ACHN (cell line): ENCODE measurements at regions not wholly inside any gene's neighbourhood (a gene's known extent, or its start where the extent isn't known, plus 50 kb on each side); places are given as distances from the start of the nearest gene placed in this dataset.

Experiments used
- DNase-seq: peaks from one replicate; pipeline ENCODE4 v3.0.0-alpha.2; 2015
- in situ Hi-C: cut with HindIII; loops from 2 replicates; pipeline ENCODE4 v1.10.0; 2017; ENCODE audit warnings: low sequenced_read_pairs, low pct_ligation_motif_present, low pct_unique_long_range_greater_than_20kb

DNA sequence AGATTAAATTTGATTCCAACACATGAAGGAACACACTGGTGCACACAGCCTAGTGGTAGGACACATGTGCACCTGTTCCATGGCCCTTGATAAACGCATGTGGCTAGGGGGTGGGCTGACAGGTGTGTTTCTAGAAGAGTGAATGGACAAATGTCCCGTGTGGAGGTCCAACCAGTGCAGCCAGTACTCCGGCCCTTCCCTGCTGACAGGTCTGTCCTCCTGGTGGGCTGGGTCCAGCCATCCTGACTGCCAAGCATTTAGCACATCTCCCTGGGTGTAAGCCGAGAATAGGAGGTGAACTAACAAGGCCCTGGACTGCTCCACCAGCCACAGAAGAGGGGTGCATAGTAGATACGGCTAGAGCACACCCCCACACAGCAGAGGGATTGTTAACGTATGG, 258.7 kb upstream of the RAB6C start:
- no peak for DNase-seq
- in situ Hi-C loops, result no loop called here

DNA sequence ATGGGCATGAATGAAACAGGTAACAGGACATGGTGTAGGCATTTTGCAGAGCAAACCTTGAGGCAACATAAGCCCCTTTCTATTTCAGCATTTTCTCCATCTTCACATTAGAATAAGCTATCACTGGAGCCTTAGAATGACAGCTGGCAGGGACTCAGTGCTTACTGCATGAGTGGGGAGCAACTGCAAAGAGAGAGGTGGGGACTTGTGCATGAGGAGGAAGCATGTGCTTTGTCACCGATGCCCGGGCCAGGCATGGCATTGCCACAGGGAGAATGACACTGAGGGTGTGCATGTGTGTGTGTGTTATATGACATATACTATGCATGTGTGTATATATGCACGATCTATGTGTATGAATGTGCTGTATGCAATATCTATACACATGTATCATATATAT, 258.2 kb upstream of the RAB6C start:
- in situ Hi-C loops, result no loop called here
- no peak for DNase-seq

DNA sequence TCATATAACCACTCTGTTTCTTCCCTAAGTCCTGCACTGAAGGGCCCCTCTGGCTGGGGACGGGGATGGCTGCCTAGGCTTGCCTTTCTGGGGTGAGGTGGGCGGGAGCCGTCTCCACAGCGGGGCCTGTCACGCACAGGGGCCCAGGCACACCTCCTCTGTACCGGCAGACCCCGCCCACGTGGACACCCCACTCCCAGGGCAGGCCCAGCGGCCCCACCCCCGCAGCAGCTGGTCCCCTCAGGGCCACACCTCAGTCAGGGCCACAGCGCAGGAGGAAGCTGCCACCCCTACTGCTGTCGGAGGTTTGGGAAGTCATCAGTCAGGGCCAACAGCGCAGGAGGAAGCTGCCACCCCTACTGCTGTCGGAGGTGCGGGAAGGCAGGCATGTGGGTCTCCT, 257.6 kb upstream of the RAB6C start:
- in situ Hi-C loops, result no loop called here
- no peak for DNase-seq

GRCh38 chr2:129722306-129723019, 257.0 kb upstream of the RAB6C start:
- in situ Hi-C loops, result no loop called here

GRCh38 chr2:129723277-129724020, 256.0 kb upstream of the RAB6C start:
- in situ Hi-C loops, result no loop called here
- DNase-seq, result no peak

More at GRCh38 chr2:129722306-129723019, 257.0 kb upstream of the RAB6C start:
- DNase-seq, result no peak

DNA sequence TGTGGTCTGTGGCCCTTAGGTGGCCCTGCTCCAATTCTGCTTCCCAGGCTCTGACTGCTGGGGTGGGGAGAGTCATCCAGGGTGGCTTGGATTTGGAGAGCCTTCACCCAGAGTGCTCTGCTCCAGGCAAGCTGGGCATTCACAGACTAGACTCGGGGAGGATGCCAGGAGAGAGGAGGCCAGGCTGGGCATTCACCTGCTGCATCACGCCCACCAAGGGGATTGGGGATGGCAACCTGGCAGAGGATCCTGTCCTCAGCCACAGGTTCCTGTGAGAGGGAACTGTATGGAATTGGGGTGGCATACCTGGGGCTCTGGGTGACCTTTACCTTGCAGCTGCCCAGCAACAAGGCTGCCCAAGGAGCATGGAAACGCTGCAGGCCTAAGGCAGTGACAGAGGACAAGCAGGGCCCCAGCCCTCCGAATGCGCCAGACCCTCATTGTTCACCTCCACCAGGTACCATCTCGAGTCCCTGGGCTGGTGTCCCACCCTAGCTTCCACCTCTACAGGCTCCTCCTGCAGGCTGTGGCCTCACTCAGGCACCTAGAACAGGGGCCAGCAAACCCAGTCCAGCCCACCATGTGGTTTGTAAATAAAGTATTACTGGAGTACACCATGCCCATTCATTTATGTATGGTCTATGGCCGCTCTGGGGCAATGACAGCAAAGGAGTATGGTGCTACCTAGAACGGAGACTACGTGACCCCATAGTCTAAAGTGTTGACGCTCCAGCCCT, 255.3 kb upstream of the RAB6C start:
- DNase-seq, result no peak
- in situ Hi-C loops, result no loop called here

- DNase-seq, result no peak
- in situ Hi-C loops, result no loop called here
These were observed 253.2 kb upstream of the RAB6C start for GRCh38 chr2:129726216-129726615.

DNA sequence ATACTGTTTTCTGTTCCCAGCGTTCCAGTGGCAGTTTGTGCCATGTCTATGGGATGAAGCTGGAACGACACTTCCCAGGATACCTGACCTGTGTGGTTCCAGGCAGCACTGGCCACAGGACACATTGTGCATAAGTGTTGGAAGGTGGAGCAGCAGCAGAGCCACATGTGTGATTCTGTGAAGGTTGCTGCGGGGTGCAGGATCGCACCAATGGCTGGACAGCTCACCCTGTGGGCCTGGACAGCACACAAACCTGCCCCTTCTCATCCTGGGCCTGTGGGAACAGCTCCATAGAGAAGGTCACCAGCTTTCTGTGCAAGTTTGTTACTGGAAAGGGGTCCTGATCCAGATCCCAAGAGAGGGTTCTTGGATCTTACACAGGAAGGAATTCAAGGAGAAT, 252.2 kb upstream of the RAB6C start:
- no peak for DNase-seq
- in situ Hi-C loops, result no loop called here

GRCh38 chr2:129728035-129728972, 251.2 kb upstream of the RAB6C start:
- DNase-seq, result no peak
- in situ Hi-C loops, result no loop called here

GRCh38 chr2:129729011-129729410, 250.5 kb upstream of the RAB6C start:
- DNase-seq, result no peak
- in situ Hi-C loops, result no loop called here

- DNase-seq, result no peak
- in situ Hi-C loops, result no loop called here
These were observed 249.8 kb upstream of the RAB6C start for GRCh38 chr2:129729646-129730045.

DNA sequence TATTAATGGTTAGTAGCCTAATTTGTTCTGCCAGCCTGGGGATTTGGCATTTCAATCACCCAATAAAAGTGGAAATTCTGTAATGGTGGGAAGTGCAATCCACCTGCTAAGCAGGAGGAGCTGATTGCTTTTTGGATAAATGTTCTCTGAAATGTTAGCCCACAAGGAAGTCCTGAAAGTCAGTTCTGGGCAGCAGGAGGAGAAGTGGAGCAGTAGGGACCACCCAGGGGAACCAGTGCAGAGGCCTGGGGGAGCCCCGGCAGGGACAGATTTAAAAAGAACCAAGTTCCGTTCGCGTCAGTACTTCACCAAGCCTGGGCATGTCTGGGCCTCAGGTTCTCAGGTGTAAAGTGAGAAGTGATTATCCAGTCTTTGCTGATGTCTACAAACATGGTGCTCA, 248.5 kb upstream of the RAB6C start:
- no peak for DNase-seq
- in situ Hi-C loops, result no loop called here

DNA sequence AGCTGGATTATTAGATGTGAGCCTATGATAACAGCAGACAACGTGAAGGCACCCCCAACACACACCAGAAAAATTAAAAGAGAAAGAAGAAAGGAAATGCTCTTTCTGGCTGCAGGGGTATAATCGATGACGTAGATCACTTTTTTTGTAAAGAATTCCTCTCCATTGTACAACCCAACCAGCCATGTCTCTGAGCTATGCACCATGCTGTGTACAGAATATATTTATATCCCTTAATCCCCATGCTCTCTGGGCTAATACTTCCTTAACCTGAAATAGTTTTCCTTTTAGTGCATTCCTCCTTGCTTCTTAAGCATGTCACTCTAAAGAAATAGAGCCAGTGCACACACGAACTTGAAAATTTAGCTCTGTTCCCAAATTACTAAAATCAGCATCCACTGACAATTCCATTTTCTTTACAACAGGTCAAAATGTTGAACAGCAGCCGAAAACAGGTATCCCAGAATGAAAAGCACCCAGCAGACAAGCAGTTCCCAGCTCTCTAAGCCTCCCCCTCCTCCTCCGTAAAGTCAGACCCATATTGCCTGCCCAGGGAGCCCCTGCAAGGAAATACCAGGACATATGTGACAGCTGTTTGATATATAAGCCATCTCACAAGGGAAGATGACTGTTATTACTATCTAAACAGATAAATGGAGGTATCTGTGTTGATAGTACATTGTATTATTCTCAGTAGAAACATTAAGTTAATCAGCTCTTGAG, 247.4 kb upstream of the RAB6C start:
- in situ Hi-C loops, result no loop called here
- DNase-seq, result no peak

DNA sequence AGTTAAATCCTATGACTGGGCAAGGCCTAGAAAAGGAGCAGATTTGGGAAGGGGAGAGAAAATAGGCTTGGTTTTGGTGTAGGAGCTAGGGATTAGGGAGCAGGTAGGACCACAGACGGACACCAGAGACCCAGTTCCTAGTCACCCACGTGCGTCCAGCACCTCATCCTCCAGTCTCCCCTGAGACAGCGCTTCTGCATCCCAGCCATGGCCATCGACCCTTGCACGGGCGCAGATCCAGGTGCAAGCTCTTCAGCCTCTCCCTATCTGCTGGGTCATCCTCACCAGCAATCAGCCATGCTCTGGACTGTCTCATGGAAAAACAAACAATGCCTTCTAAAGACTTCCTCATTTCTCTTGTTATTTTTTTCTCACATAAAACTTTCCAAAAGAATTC, 246.8 kb upstream of the RAB6C start:
- in situ Hi-C loops, result no loop called here
- no peak for DNase-seq

DNA sequence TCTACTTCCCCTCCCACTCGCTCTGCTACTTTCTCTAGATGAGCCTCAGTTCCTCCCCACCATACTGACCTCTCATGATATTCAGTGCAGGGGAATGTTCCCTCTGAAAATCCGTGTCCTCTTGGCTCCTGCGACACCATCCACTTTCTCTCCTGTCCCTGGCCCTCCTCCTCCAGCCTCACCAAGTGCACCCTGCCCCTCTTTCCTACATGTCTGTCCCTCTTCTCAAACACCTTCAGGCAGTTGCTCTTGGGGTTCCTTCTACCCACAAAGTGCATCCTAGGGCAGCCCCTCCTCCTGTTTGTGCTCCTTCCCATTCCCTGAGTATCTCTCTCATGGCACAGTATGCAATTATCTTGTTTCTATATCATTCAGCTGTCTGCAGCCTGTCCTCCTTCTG, 246.4 kb upstream of the RAB6C start:
- in situ Hi-C loops, result no loop called here
- DNase-seq, result no peak

GRCh38 chr2:129733579-129733978, 245.9 kb upstream of the RAB6C start:
- in situ Hi-C loops, result no loop called here
- no peak for DNase-seq

DNA sequence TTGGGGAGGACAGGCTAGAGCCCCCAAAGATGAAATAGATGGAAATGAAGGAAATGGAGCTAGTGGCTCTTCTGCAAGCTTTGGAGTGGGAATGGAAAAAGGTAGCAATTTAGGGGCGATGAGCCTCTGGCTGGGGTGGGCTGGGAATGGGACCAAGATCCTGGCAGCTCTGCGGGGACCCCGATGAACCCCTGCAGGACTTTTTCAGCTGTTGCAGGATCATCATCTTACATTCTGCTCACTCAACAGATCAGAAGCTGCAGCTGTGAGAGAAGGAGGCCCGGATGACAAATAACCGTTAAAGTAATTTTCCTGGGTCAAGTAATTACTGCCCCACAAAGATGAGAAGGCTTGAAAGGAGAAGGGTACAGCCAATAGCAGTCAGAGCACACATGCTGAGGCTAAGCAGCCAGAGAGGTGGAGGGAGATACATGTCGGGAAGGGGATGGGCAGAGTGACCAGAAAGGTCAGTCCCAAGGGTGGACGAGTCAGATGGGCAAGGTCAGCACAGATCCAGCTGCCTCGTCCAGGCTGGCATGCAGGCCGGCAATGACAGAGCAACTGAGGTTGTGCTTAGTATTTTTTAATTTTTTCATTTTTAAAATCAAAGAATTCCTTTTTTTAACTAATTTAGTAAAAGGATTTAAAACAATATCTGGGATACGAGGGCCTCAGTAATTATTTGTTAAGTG, 245.0 kb upstream of the RAB6C start:
- no peak for DNase-seq
- in situ Hi-C loops, result no loop called here
